B cell (primary cell): ENCODE measurements at regions not wholly inside any gene's neighbourhood (a gene's known extent, or its start where the extent isn't known, plus 50 kb on each side); places are given as distances from the start of the nearest gene placed in this dataset.

Experiments
- ATAC-seq: fragments of 200-7000 bp; cut with Tn5 transposase; one replicate; pipeline ENCODE4 v1.10.0; 2021; ENCODE audit warnings: low read depth, mild to moderate bottlenecking, moderate number of reproducible peaks, moderate library complexity
- CTCF ChIA-PET: fragments of 350-600 bp; sonication (Branson Sonifier 250); formaldehyde crosslinking; loops from one replicate; lab custom pipeline; 2021; ENCODE audit warnings: antibody characterized with exemption, inconsistent platforms; lab: Charles Lee
- POLR2A ChIA-PET: fragments of 350-600 bp; sonication (Branson Sonifier 250); formaldehyde crosslinking; loops from one replicate; lab custom pipeline; 2021; ENCODE audit warnings: antibody characterized with exemption; lab: Charles Lee
- DNase-seq: peaks from one replicate; pipeline ENCODE4 v3.0.0; 2013
- H2AFZ ChIP-seq: 2 replicates; pipeline ENCODE4 v1.6.1; 2012; ENCODE audit warnings: mild to moderate bottlenecking, low read depth, low read length; ENCODE audit not compliant: insufficient read depth, poor library complexity, severe bottlenecking
- H3K27ac ChIP-seq, 2 donors: 1 replicate in 1 of 2; 2 replicates in 1 of 2; pipeline ENCODE4 v1.5.1; 2012 to 2013; ENCODE audit warnings: low read length in 2 of 2, mild to moderate bottlenecking in 2 of 2, moderate library complexity in 1 of 2
- H3K27me3 ChIP-seq, 4 experiments: fragments of 200-600 bp in 1 of 4; sonication (generic) in 1 of 4; replicated peaks in 1 of 4; 1 replicate in 2 of 4; 2 replicates in 2 of 4; pipeline versions ENCODE4 v1.6.1 to v1.7.0; 2013 to 2016; ENCODE audit warnings: low read length in 3 of 4, mild to moderate bottlenecking in 2 of 4, mixed read lengths in 1 of 4, moderate library complexity in 1 of 4; ENCODE audit not compliant: insufficient read depth in 4 of 4, control insufficient read depth in 3 of 4; ENCODE audit errors: control extremely low read depth in 1 of 4
- H3K36me3 ChIP-seq, 2 experiments: replicated peaks in 1 of 2; 1 replicate in 1 of 2; 2 replicates in 1 of 2; pipeline versions ENCODE4 v1.6.1 to v1.7.1; 2013; ENCODE audit warnings: low read length in 1 of 2; ENCODE audit not compliant: insufficient read depth in 2 of 2, control insufficient read depth in 1 of 2; ENCODE audit errors: control extremely low read depth in 1 of 2, extremely low read depth in 1 of 2
- H3K4me1 ChIP-seq, 2 donors: fragments of 200-600 bp in 1 of 2; sonication (generic) in 1 of 2; 1 replicate in 1 of 2; 2 replicates in 1 of 2; pipeline versions ENCODE4 v1.5.1 to v1.6.1; 2013 to 2017; ENCODE audit warnings: low read length in 2 of 2; ENCODE audit not compliant: control insufficient read depth in 2 of 2, insufficient read depth in 2 of 2
- H3K4me2 ChIP-seq: replicated peaks from 2 replicates; pipeline ENCODE3; 2012; ENCODE audit warnings: mild to moderate bottlenecking, low read depth, low read length; ENCODE audit not compliant: poor library complexity, severe bottlenecking
- H3K4me3 ChIP-seq, 5 experiments: fragments of 200-600 bp in 1 of 5; sonication (generic) in 1 of 5; 1 replicate in 3 of 5; 2 replicates in 2 of 5; pipeline versions ENCODE4 v1.5.1 to v1.7.0; 2011 to 2016; ENCODE audit warnings: low read length in 4 of 5, mild to moderate bottlenecking in 4 of 5, low read depth in 2 of 5, control low read depth in 1 of 5, moderate library complexity in 1 of 5; ENCODE audit not compliant: insufficient read depth in 1 of 5; ENCODE audit errors: control extremely low read depth in 1 of 5, extremely low read depth in 1 of 5
- H3K79me2 ChIP-seq: fragments of 200-600 bp; sonication (generic); one replicate; pipeline ENCODE4 v1.6.0; 2016; ENCODE audit warnings: low read length; ENCODE audit not compliant: control insufficient read depth, insufficient read depth
- H3K9ac ChIP-seq: fragments of 200-600 bp; sonication (generic); 2 replicates; pipeline ENCODE4 v1.6.1; 2017; ENCODE audit warnings: mild to moderate bottlenecking, low read length, moderate library complexity
- H3K9me3 ChIP-seq, 3 donors: one replicate each; pipeline versions ENCODE4 v1.6.1 to v1.7.1; 2013; ENCODE audit warnings: low read length in 2 of 3; ENCODE audit not compliant: control insufficient read depth in 2 of 3, insufficient read depth in 1 of 3; ENCODE audit errors: control extremely low read depth in 1 of 3
- H4K20me1 ChIP-seq: 2 replicates; pipeline ENCODE4 v1.6.0; 2012; ENCODE audit warnings: mild to moderate bottlenecking, low read length; ENCODE audit not compliant: insufficient read depth, control insufficient read depth, poor library complexity, severe bottlenecking
- H3K27ac Mint-ChIP-seq: one replicate; pipeline ENCODE4 v1.8.0; 2021; ENCODE audit warnings: mixed read lengths
- H3K27me3 Mint-ChIP-seq: one replicate; pipeline ENCODE4 v1.8.0; 2021; ENCODE audit warnings: mixed read lengths
- H3K4me1 Mint-ChIP-seq: one replicate; pipeline ENCODE4 v1.8.0; 2021; ENCODE audit warnings: mixed read lengths
- H3K4me3 Mint-ChIP-seq: one replicate; pipeline ENCODE4 v1.8.0; 2021; ENCODE audit warnings: mixed read lengths
- H3K9me3 Mint-ChIP-seq: one replicate; pipeline ENCODE4 v1.8.0; 2022; ENCODE audit warnings: mixed read lengths; ENCODE audit not compliant: insufficient read depth
- CTCF ChIP-seq: fragments of 200-600 bp; IDR thresholded peaks from one replicate; pipeline ENCODE4 v1.8.0; 2022; ENCODE audit warnings: antibody characterized with exemption, mild to moderate bottlenecking
- EZH2 ChIP-seq: IDR thresholded peaks from 2 replicates; pipeline ENCODE4 v1.6.1; 2012; ENCODE audit warnings: borderline replicate concordance, low read depth, mild to moderate bottlenecking, moderate library complexity, low read length; ENCODE audit not compliant: insufficient read depth, poor library complexity, severe bottlenecking
- WGBS: methylation state at CpG from one replicate; pipeline ENCODE4 v1.1.5; 2013; ENCODE audit warnings: missing lambda C conversion rate; ENCODE audit not compliant: insufficient coverage; 5-methylcytosine and 5-hydroxymethylcytosine counted together
- intact Hi-C: fragments of 100-400 bp; cut with micrococcal nuclease; formaldehyde crosslinking; loops from one replicate; pipeline ENCODE4 v1.10.0; 2022

GRCh38 chr1:109818271-109818987 is 54.7 kb upstream of the EPS8L3 start:
- H3K27ac Mint-ChIP-seq = no peak overlapping the region
- no peaks in the 10 kb centered on the region for H3K36me3 ChIP-seq
- no peak overlapping the region for H3K4me3 ChIP-seq
- intact Hi-C loops = no loop called here
- ChIA-PET POLR2A (no interaction called here), CTCF (no interaction called here)
- peaks cover 0 to 11% (median 0%) of the 10 kb centered on the region in 3 donors for H3K9me3 ChIP-seq
- H3K4me2 ChIP-seq = no peak overlapping the region
- DNase-seq = no peak
- no peak for ATAC-seq
- WGBS = 83% methylated on average over 4 of the region's 6 CpGs
- H3K4me3 Mint-ChIP-seq = no peak overlapping the region
- no peak overlapping the region for H2AFZ ChIP-seq
- no peaks in the 10 kb centered on the region for H3K79me2 ChIP-seq
- TF ChIP-seq EZH2 (no peak), CTCF (no peak)
- H3K27ac ChIP-seq = no peak overlapping the region
- peaks cover 32% of the 10 kb centered on the region for H3K4me1 Mint-ChIP-seq
- H3K27me3 Mint-ChIP-seq = no peaks in the 10 kb centered on the region
- H4K20me1 ChIP-seq = no peaks in the 10 kb centered on the region
- H3K9me3 Mint-ChIP-seq = no peaks in the 10 kb centered on the region
- no peaks in the 10 kb centered on the region for H3K27me3 ChIP-seq
- H3K9ac ChIP-seq = no peak overlapping the region
- peaks cover 26 to 36% of the 10 kb centered on the region in 2 donors for H3K4me1 ChIP-seq

- ChIA-PET CTCF (interaction anchor here (1.0 kb wide), 1 partner anchor 177 kb away, joined by 3 read pairs; no protein-coding TSS in a partner anchor), POLR2A (no interaction called here)
- Mint-ChIP-seq H3K4me3 (no peak overlapping the region), H3K4me1 (peaks cover 37% of the 10 kb centered on the region), H3K27ac (no peak overlapping the region), H3K9me3 (no peaks in the 10 kb centered on the region), H3K27me3 (no peaks in the 10 kb centered on the region)
- Histone ChIP-seq H3K27ac (no peak overlapping the region), H2AFZ (no peak overlapping the region), H3K4me1 (peaks cover 26 to 39% of the 10 kb centered on the region in 2 donors), H3K79me2 (no peaks in the 10 kb centered on the region), H3K4me3 (no peak overlapping the region), H3K36me3 (no peaks in the 10 kb centered on the region), H3K9me3 (peaks cover 0 to 11% (median 0%) of the 10 kb centered on the region in 3 donors), H3K27me3 (no peaks in the 10 kb centered on the region), H4K20me1 (no peaks in the 10 kb centered on the region), H3K9ac (no peak overlapping the region), H3K4me2 (no peak overlapping the region)
- intact Hi-C loops = no loop called here
- DNase-seq (no peak), ATAC-seq (no peak)
- WGBS = 90% methylated on average over 2 of the region's 2 CpGs
- TF ChIP-seq EZH2 = no peak
- no peak for TF ChIP-seq CTCF
These were observed 54.2 kb upstream of the EPS8L3 start for GRCh38 chr1:109817881-109818270.
